ENCODE measurements at regions not wholly inside any gene's neighbourhood (a gene's known extent, or its start where the extent isn't known, plus 50 kb on each side); places are given as distances from the start of the nearest gene placed in this dataset.
"Not testable (repeated sequence)": the region's sequence is repeated elsewhere in the genome, so short reads cannot be mapped to it uniquely, and the experiment has no call there.

DNA sequence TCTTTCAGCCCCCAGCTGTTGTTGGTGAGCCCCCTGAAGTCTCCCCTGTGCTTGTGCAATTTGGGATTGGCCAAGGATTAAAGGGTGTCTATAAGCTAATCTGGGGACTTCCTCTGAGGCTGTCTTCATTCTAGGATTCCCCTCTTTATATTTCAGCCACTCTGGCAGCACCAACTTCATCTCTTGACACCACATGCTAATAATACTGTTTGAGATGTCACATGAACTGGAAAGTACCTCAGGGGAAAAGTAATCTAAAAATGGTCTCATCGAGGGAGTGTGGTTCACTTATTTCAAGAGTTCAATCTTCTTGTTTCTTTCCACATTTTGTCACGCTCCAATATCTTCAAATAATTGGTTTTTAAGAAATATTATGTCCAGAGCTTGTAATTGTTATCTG lies 279.2 kb upstream of the TMC3 start:
- peaks cover 0 to 5% (median 0%) of the 10 kb centered on the region in 3 donors for H3K9me3 ChIP-seq
- no peak overlapping the region for H3K4me3 ChIP-seq
- H3K4me1 ChIP-seq = no peaks in the 10 kb centered on the region
- H3K36me3 ChIP-seq = no peaks in the 10 kb centered on the region
- H3K27me3 ChIP-seq = no peaks in the 10 kb centered on the region
- no peak overlapping the region for H3K27ac ChIP-seq
- TF ChIP-seq POLR2A (IDR thresholded peaks at IDR 0.05) (no peak), POLR2AphosphoS5 (IDR thresholded peaks at IDR 0.05) (no peak), EP300 (IDR thresholded peaks at IDR 0.05) (no peak)
- TF ChIP-seq, protein P1, sequence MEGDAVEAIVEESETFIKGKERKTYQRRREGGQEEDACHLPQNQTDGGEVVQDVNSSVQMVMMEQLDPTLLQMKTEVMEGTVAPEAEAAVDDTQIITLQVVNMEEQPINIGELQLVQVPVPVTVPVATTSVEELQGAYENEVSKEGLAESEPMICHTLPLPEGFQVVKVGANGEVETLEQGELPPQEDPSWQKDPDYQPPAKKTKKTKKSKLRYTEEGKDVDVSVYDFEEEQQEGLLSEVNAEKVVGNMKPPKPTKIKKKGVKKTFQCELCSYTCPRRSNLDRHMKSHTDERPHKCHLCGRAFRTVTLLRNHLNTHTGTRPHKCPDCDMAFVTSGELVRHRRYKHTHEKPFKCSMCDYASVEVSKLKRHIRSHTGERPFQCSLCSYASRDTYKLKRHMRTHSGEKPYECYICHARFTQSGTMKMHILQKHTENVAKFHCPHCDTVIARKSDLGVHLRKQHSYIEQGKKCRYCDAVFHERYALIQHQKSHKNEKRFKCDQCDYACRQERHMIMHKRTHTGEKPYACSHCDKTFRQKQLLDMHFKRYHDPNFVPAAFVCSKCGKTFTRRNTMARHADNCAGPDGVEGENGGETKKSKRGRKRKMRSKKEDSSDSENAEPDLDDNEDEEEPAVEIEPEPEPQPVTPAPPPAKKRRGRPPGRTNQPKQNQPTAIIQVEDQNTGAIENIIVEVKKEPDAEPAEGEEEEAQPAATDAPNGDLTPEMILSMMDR (IDR thresholded peaks at IDR 0.05) = no peak
- no peak for ATAC-seq
- WGBS, 2 donors (ENCODE audit: low coverage in 1 of 2) = 65 to 71% methylated on average over 2 of the region's 2 CpGs

DNA sequence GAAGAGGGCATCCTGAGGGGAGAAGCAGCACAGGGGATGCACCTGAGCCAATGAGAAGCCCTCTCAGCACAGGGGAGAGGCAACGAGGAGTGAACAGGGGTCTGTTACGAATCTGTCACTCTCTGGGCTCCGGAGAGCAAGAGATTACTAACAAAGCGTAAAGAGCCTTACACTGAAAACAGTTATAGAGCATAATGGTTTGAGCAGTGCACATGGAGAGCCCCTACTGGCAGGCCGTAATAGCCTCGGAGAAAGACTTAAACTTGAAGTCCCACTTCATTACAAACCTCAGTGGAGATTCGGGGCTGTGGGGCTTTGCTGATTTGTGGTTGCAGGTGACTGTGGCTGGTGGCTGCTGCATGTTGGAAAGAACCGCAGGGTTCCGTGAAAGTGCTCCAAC lies 271.5 kb upstream of the TMC3 start:
- no peak overlapping the region for H3K4me3 ChIP-seq
- no peaks in the 10 kb centered on the region for H3K9me3 ChIP-seq
- no peaks in the 10 kb centered on the region for H3K4me1 ChIP-seq
- TF ChIP-seq POLR2A (IDR thresholded peaks at IDR 0.05) (no peak), POLR2AphosphoS5 (IDR thresholded peaks at IDR 0.05) (no peak)
- TF ChIP-seq, protein P1 (IDR thresholded peaks at IDR 0.05) = no peak
- no peak overlapping the region for H3K27ac ChIP-seq
- 86 to 93% methylated on average over 3 to 6 of the region's 9 CpGs for WGBS, 2 donors (ENCODE audit: low coverage in 1 of 2)
- no peak for ATAC-seq
- H3K36me3 ChIP-seq = no peaks in the 10 kb centered on the region
- no peaks in the 10 kb centered on the region for H3K27me3 ChIP-seq

DNA sequence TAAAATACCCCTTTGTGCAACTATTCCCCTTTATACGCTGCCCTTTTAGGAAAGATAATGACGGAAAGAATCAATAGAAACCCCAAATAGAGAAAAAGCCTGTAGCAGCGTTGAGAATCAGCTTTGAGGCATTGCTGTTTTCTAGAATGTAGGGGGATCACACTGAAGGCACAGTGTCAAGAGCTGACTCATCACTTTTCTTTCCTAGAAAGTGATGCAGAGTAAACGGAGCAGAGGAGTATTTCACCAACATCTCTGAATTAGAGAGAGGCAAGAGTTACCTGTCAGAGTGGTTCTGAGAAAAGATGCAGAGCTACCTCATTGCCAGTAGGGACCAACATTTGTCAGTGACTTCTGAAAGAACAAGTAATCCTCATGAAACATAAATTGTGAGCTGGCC lies 269.8 kb upstream of the TMC3 start:
- ATAC-seq = no peak
- 67 to 69% methylated on average over 1 to 4 of the region's 4 CpGs for WGBS, 2 donors (ENCODE audit: low coverage in 1 of 2)

DNA sequence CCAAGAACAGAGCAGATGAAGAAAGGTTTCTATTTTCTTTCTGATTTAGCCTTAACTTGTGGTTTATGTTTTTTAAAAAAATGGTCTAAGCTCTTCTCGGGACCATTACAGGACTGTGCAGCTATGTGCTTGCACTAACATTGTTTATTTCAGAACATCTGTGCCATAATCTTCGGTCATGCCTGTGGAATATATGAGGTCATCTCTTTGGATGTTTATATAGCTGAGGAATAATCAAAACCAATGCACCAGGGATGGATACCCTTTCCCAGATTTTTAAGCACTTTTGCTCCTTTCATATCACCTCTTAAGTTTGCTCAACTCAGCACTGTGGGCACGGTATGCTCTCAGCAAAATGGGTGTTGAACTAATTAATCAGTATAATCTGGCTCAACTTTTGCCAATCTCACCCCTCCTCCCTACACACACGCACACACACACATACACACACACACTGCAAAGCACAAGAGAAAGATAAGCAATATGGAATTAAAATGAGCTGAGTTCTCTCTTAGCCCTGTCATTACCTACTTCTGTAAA lies 268.5 kb upstream of the TMC3 start:
- no peaks in the 10 kb centered on the region for H3K36me3 ChIP-seq
- WGBS, 2 donors (ENCODE audit: low coverage in 1 of 2) = 25 to 31% methylated on average over 4 of the region's 4 CpGs
- no peaks in the 10 kb centered on the region for H3K27me3 ChIP-seq
- no peaks in the 10 kb centered on the region for H3K4me1 ChIP-seq
- H3K27ac ChIP-seq = no peak overlapping the region
- peaks cover 0 to 10% (median 0%) of the 10 kb centered on the region in 3 donors for H3K9me3 ChIP-seq
- no peak for ATAC-seq
- no peak for TF ChIP-seq POLR2AphosphoS5 (IDR thresholded peaks at IDR 0.05)
- TF ChIP-seq POLR2A (IDR thresholded peaks at IDR 0.05) = no peak
- TF ChIP-seq EP300 (IDR thresholded peaks at IDR 0.05) = no peak
- TF ChIP-seq, protein P1 (IDR thresholded peaks at IDR 0.05) = no peak
- H3K4me3 ChIP-seq = no peak overlapping the region

More for the DNA sequence above, 269.8 kb upstream of the TMC3 start:
- Histone ChIP-seq H3K4me3 (no peak overlapping the region), H3K27ac (no peak overlapping the region), H3K4me1 (no peaks in the 10 kb centered on the region), H3K27me3 (no peaks in the 10 kb centered on the region), H3K9me3 (peaks cover 0 to 10% (median 0%) of the 10 kb centered on the region in 3 donors), H3K36me3 (no peaks in the 10 kb centered on the region)
- TF ChIP-seq, protein P1 (IDR thresholded peaks at IDR 0.05) = no peak
- TF ChIP-seq POLR2A (IDR thresholded peaks at IDR 0.05) = no peak
- TF ChIP-seq EP300 (IDR thresholded peaks at IDR 0.05) = no peak
- no peak for TF ChIP-seq POLR2AphosphoS5 (IDR thresholded peaks at IDR 0.05)

DNA sequence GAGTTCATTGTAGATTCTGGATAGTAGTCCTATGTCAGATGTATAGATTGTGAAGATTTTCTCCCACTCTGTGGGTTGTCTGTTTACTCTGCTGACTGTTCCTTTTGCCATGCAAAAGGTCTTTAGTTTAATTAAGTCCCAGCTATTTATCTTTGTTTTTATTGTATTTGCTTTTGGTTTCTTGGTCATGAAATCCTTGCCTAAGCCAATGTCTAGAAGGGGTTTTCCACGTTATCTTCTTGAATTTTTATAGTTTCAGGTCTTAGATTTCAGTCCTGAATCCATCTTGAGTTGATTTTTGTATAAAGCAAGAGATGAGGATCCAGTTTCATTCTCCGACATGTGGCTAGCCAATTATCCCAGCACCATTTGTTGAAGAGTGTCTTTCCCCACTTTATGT lies 262.1 kb upstream of the TMC3 start:
- not testable (repeated sequence) for H3K4me1 ChIP-seq, H3K36me3 ChIP-seq, ATAC-seq, H3K27ac ChIP-seq, H3K4me3 ChIP-seq, H3K27me3 ChIP-seq
- peaks cover 0 to 10% (median 0%) of the 10 kb centered on the region in 3 donors for H3K9me3 ChIP-seq
- 81 to 92% methylated on average over 2 of the region's 2 CpGs for WGBS, 2 donors (ENCODE audit: low coverage in 1 of 2)

Measured in gastroesophageal sphincter (tissue), 4 donors.